Keratinocyte (primary cell): ENCODE measurements at regions not wholly inside any gene's neighbourhood (a gene's known extent, or its start where the extent isn't known, plus 50 kb on each side); places are given as distances from the start of the nearest gene placed in this dataset.

Experiments used
- DNase-seq: peaks from one replicate; pipeline ENCODE4 v3.0.0-alpha.2; 2011; ENCODE audit warnings: low read depth, missing footprints, low spot score
- FAIRE-seq: peaks from 2 replicates; lab custom pipeline; 2011; peaks lifted over from hg19 to GRCh38; lab: Jason Lieb, UNC
- H2AFZ ChIP-seq: 2 replicates; pipeline ENCODE4 v1.6.0; 2012; ENCODE audit warnings: low read length, control low read depth, inconsistent platforms; ENCODE audit not compliant: control insufficient read depth
- H3K27ac ChIP-seq: 2 replicates; pipeline ENCODE4 v1.5.1; 2011; ENCODE audit warnings: low read length; ENCODE audit not compliant: control insufficient read depth, insufficient read depth
- H3K27me3 ChIP-seq: 3 replicates; pipeline ENCODE4 v1.6.0; 2011; ENCODE audit warnings: low read length; ENCODE audit not compliant: control insufficient read depth, insufficient read depth; ENCODE audit errors: extremely low read depth
- H3K36me3 ChIP-seq, 2 experiments: 2 replicates in 1 of 2; 3 replicates in 1 of 2; pipeline ENCODE4 v1.5.1; 2011; ENCODE audit warnings: low read length in 2 of 2, mild to moderate bottlenecking in 1 of 2; ENCODE audit not compliant: control insufficient read depth in 2 of 2, insufficient read depth in 2 of 2; ENCODE audit errors: extremely low read depth in 1 of 2
- H3K4me1 ChIP-seq: 3 replicates; pipeline ENCODE4 v1.5.1; 2011; ENCODE audit warnings: low read length; ENCODE audit not compliant: control insufficient read depth, insufficient read depth; ENCODE audit errors: extremely low read depth
- H3K4me2 ChIP-seq: 3 replicates; pipeline ENCODE4 v1.6.0; 2011; ENCODE audit warnings: low read depth, low read length; ENCODE audit not compliant: control insufficient read depth, insufficient read depth; ENCODE audit errors: extremely low read depth
- H3K4me3 ChIP-seq, 3 experiments: fragments of 200-600 bp in 1 of 3; sonication (generic) in 1 of 3; 2 replicates in 2 of 3; 3 replicates in 1 of 3; pipeline ENCODE4 v1.5.1; 2011 to 2016; ENCODE audit warnings: low read length in 3 of 3, mild to moderate bottlenecking in 3 of 3, control low read depth in 2 of 3, inconsistent platforms in 1 of 3, low read depth in 1 of 3, mixed read lengths in 1 of 3, mixed run types in 1 of 3, moderate library complexity in 1 of 3; ENCODE audit not compliant: control insufficient read depth in 2 of 3, insufficient read depth in 2 of 3; ENCODE audit errors: extremely low read depth in 1 of 3
- H3K79me2 ChIP-seq: 2 replicates; pipeline ENCODE4 v1.6.0; 2012; ENCODE audit warnings: low read length; ENCODE audit not compliant: control insufficient read depth, insufficient read depth
- H3K9ac ChIP-seq: 3 replicates; pipeline ENCODE4 v1.6.0; 2011; ENCODE audit warnings: low read length; ENCODE audit not compliant: control insufficient read depth, insufficient read depth; ENCODE audit errors: extremely low read depth
- H3K9me1 ChIP-seq: 3 replicates; pipeline ENCODE4 v1.6.0; 2011; ENCODE audit warnings: low read length; ENCODE audit not compliant: control insufficient read depth, insufficient read depth; ENCODE audit errors: extremely low read depth
- H3K9me3 ChIP-seq: 2 replicates; pipeline ENCODE4 v1.5.1; 2012; ENCODE audit warnings: low read depth, low read length; ENCODE audit not compliant: control insufficient read depth
- H4K20me1 ChIP-seq: 3 replicates; pipeline ENCODE4 v1.6.0; 2011; ENCODE audit warnings: low read length; ENCODE audit not compliant: control insufficient read depth, insufficient read depth; ENCODE audit errors: extremely low read depth
- EZH2 ChIP-seq: IDR thresholded peaks from one replicate; pipeline ENCODE4 v1.6.1; 2012; ENCODE audit warnings: inconsistent platforms, mild to moderate bottlenecking, low read length, moderate library complexity
- dilution Hi-C: fragments of 300-500 bp; cut with MboI; formaldehyde crosslinking; loops from one replicate; pipeline ENCODE4 v1.7.0; 2020; ENCODE audit warnings: low sequenced_read_pairs; ENCODE audit not compliant: extremely low pct_ligation_motif_present
- TF ChIP-seq, protein P1 (sequence below), 3 experiments: IDR thresholded peaks in 1 of 3; conservative IDR thresholded peaks in 1 of 3; optimal IDR thresholded peaks in 1 of 3; 2 replicates in 2 of 3; 3 replicates in 1 of 3; pipeline versions ENCODE3 to v1.5.1; 2011; ENCODE audit warnings: low read length in 3 of 3, mild to moderate bottlenecking in 3 of 3, moderate library complexity in 2 of 3, control low read depth in 1 of 3, inconsistent platforms in 1 of 3; ENCODE audit not compliant: insufficient read depth in 2 of 3; ENCODE audit errors: extremely low read depth in 1 of 3

DNA sequence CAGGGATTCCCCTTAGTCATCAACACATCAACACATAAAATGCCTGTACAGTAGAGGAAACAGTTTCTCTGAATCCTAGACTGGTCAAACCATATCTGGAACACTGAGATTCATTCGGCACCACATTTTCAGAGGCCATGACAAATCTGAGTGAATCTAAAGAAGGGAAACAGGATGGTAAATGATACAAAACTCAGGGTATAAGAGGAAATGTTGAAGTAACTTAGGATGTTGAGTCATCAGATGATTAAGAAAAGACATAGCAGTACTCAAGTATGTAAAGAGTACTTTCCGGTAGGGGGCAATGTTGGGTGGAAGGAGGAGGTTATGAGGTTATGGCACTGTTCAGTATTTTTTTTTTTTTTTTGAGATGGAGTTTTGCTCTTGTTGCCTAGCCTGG is 358.5 kb upstream of the PMFBP1 start:
- H3K9me1 ChIP-seq = no peaks in the 10 kb centered on the region
- H3K79me2 ChIP-seq = no peaks in the 10 kb centered on the region
- no peak overlapping the region for H3K9ac ChIP-seq
- TF ChIP-seq EZH2 = no peak
- H3K9me3 ChIP-seq = no peaks in the 10 kb centered on the region
- H3K4me2 ChIP-seq = no peak overlapping the region
- no peak overlapping the region for H3K27ac ChIP-seq
- no peak overlapping the region for H3K4me3 ChIP-seq
- DNase-seq = no peak
- peaks cover 2% of the 10 kb centered on the region for H3K4me1 ChIP-seq
- dilution Hi-C loops = no loop called here
- H3K27me3 ChIP-seq = no peaks in the 10 kb centered on the region
- H2AFZ ChIP-seq = peak overlapping the region; percentile 30
- H3K36me3 ChIP-seq = no peaks in the 10 kb centered on the region
- no peak for FAIRE-seq
- no peaks in the 10 kb centered on the region for H4K20me1 ChIP-seq

DNA sequence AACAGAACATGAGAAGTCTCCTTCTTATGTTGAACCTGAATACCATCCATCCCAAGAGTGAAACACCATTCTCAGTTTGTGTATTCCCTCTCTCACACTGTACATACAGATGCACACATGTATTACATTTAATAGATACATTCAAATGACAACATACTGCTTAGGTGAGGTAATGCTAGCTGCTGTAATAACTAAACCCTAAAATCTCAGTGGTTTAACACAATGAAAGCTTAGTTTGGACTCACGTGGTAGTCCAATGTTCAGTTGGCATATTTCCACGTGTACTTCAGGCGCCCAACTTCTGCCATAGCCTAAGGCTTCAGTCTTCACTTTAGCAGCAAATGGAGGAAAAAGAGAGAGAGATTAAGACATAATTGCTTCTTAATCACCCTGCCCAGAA is 351.1 kb upstream of the PMFBP1 start:
- Histone ChIP-seq H3K36me3 (no peaks in the 10 kb centered on the region), H3K9ac (no peak overlapping the region), H3K9me3 (no peaks in the 10 kb centered on the region), H3K4me1 (no peaks in the 10 kb centered on the region), H3K79me2 (no peaks in the 10 kb centered on the region), H3K9me1 (no peaks in the 10 kb centered on the region), H3K4me2 (no peak overlapping the region), H3K27me3 (no peaks in the 10 kb centered on the region), H3K27ac (no peak overlapping the region), H2AFZ (no peak overlapping the region), H3K4me3 (no peak overlapping the region), H4K20me1 (no peaks in the 10 kb centered on the region)
- dilution Hi-C loops = no loop called here
- DNase-seq (no peak), FAIRE-seq (no peak)
- TF ChIP-seq EZH2 = no peak
- TF ChIP-seq, protein P1, sequence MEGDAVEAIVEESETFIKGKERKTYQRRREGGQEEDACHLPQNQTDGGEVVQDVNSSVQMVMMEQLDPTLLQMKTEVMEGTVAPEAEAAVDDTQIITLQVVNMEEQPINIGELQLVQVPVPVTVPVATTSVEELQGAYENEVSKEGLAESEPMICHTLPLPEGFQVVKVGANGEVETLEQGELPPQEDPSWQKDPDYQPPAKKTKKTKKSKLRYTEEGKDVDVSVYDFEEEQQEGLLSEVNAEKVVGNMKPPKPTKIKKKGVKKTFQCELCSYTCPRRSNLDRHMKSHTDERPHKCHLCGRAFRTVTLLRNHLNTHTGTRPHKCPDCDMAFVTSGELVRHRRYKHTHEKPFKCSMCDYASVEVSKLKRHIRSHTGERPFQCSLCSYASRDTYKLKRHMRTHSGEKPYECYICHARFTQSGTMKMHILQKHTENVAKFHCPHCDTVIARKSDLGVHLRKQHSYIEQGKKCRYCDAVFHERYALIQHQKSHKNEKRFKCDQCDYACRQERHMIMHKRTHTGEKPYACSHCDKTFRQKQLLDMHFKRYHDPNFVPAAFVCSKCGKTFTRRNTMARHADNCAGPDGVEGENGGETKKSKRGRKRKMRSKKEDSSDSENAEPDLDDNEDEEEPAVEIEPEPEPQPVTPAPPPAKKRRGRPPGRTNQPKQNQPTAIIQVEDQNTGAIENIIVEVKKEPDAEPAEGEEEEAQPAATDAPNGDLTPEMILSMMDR (optimal IDR thresholded peaks at IDR 0.05 in 1 of 3, IDR thresholded peaks at IDR 0.05 in 1 of 3, conservative IDR thresholded peaks at IDR 0.05 in 1 of 3; ENCODE audit: extremely low read depth in 1 of 3, insufficient read depth in 2 of 3, low read length in 3 of 3) = no peak

DNA sequence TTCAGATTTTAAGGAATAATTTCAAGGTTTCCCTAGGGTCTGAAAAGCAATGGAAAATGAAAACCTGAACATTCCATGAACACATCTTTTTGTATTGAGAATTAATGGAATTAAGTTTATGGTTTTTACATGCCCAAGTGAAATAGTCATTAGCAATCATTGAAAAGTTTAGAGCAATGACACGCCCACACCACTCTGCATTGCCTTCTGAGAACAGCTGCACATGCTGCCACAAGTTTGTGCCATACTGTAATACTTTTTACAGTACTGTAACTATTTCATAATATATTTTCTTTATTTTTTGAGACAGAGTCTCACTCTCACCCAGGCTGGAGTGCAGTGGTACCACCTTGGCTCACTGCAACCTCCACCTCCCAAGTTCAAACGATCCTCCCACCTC is 345.2 kb upstream of the PMFBP1 start:
- H3K4me2 ChIP-seq = no peak overlapping the region
- DNase-seq = no peak
- H2AFZ ChIP-seq = no peak overlapping the region
- TF ChIP-seq, protein P1 (optimal IDR thresholded peaks at IDR 0.05 in 1 of 3, IDR thresholded peaks at IDR 0.05 in 1 of 3, conservative IDR thresholded peaks at IDR 0.05 in 1 of 3; ENCODE audit: extremely low read depth in 1 of 3, insufficient read depth in 2 of 3, low read length in 3 of 3) = no peak
- no peak for TF ChIP-seq EZH2
- no peaks in the 10 kb centered on the region for H3K79me2 ChIP-seq
- no peaks in the 10 kb centered on the region for H3K27me3 ChIP-seq
- no peaks in the 10 kb centered on the region for H3K9me1 ChIP-seq
- peaks cover 4% of the 10 kb centered on the region for H3K4me1 ChIP-seq
- H4K20me1 ChIP-seq = no peaks in the 10 kb centered on the region
- no peaks in the 10 kb centered on the region for H3K36me3 ChIP-seq
- dilution Hi-C loops = no loop called here
- peak; percentile 53 for FAIRE-seq
- H3K27ac ChIP-seq = no peak overlapping the region
- H3K4me3 ChIP-seq = no peak overlapping the region
- H3K9me3 ChIP-seq = no peaks in the 10 kb centered on the region
- H3K9ac ChIP-seq = no peak overlapping the region
